ENCODE measurements at regions not wholly inside any gene's neighbourhood (a gene's known extent, or its start where the extent isn't known, plus 50 kb on each side); places are given as distances from the start of the nearest gene placed in this dataset.

DNA sequence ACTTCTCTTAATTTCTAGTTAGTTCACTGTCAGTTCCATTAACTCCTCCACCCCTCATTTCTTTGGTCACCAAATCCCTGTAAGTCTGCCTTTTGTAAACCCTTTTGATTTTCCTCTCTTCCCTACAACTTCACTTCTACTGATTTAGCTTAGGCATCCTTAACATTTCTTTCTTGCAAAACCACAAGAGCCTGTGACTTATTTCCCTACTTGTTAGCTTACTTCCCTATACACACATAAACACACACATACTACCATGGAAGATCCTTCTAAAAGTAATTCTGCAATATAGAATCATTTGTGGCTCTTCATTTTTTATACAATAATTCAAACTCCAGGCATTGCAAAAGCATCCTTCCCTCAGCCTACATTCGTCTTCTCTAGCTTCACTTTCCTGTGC lies 494.3 kb upstream of the USP15 start:
- no peak overlapping the region for H3K27ac ChIP-seq (replicated peaks)
- no peaks in the 10 kb centered on the region for H3K27me3 ChIP-seq (ENCODE audit: insufficient read depth, poor library complexity, severe bottlenecking)
- no peak for DNase-seq (ENCODE audit: low read depth in 1 of 2, low spot score in 1 of 2)
- H3K4me3 ChIP-seq (replicated peaks; ENCODE audit: insufficient read depth, low read length) = no peak overlapping the region
- TF ChIP-seq GABPA (IDR thresholded peaks at IDR 0.05; ENCODE audit: low read depth) = no peak
- TF ChIP-seq POLR2AphosphoS5 (IDR thresholded peaks at IDR 0.05; ENCODE audit: low read depth) = no peak
- TF ChIP-seq, protein P1, sequence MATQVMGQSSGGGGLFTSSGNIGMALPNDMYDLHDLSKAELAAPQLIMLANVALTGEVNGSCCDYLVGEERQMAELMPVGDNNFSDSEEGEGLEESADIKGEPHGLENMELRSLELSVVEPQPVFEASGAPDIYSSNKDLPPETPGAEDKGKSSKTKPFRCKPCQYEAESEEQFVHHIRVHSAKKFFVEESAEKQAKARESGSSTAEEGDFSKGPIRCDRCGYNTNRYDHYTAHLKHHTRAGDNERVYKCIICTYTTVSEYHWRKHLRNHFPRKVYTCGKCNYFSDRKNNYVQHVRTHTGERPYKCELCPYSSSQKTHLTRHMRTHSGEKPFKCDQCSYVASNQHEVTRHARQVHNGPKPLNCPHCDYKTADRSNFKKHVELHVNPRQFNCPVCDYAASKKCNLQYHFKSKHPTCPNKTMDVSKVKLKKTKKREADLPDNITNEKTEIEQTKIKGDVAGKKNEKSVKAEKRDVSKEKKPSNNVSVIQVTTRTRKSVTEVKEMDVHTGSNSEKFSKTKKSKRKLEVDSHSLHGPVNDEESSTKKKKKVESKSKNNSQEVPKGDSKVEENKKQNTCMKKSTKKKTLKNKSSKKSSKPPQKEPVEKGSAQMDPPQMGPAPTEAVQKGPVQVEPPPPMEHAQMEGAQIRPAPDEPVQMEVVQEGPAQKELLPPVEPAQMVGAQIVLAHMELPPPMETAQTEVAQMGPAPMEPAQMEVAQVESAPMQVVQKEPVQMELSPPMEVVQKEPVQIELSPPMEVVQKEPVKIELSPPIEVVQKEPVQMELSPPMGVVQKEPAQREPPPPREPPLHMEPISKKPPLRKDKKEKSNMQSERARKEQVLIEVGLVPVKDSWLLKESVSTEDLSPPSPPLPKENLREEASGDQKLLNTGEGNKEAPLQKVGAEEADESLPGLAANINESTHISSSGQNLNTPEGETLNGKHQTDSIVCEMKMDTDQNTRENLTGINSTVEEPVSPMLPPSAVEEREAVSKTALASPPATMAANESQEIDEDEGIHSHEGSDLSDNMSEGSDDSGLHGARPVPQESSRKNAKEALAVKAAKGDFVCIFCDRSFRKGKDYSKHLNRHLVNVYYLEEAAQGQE (IDR thresholded peaks at IDR 0.05; ENCODE audit: insufficient replicate concordance, low read depth) = no peak
- no peak for TF ChIP-seq SPI1 (IDR thresholded peaks at IDR 0.05; ENCODE audit: borderline replicate concordance, low read depth)
- TF ChIP-seq, protein P2, sequence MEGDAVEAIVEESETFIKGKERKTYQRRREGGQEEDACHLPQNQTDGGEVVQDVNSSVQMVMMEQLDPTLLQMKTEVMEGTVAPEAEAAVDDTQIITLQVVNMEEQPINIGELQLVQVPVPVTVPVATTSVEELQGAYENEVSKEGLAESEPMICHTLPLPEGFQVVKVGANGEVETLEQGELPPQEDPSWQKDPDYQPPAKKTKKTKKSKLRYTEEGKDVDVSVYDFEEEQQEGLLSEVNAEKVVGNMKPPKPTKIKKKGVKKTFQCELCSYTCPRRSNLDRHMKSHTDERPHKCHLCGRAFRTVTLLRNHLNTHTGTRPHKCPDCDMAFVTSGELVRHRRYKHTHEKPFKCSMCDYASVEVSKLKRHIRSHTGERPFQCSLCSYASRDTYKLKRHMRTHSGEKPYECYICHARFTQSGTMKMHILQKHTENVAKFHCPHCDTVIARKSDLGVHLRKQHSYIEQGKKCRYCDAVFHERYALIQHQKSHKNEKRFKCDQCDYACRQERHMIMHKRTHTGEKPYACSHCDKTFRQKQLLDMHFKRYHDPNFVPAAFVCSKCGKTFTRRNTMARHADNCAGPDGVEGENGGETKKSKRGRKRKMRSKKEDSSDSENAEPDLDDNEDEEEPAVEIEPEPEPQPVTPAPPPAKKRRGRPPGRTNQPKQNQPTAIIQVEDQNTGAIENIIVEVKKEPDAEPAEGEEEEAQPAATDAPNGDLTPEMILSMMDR (IDR thresholded peaks at IDR 0.05; ENCODE audit: insufficient read depth, low read length) = no peak

DNA sequence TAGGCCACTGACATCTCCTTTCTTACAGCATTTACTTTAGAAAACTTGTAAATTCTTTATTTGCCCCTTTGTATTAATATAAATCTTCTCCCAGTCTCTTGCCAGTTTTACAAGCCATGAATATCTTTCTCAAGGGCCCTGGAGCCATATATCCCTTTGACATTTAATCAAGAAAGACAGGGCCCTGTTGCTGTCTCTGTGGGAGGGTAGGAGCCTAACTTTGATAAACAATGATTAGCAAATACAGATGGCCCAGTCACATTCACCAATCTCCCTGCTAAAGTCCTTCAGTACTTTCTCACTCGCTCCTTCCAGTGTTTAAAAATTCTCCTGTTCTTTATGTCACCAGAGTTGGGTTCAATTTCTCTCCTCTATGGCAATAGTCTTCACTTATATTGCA lies 479.8 kb upstream of the USP15 start:
- no peak overlapping the region for H3K4me3 ChIP-seq (replicated peaks; ENCODE audit: insufficient read depth, low read length)
- peaks cover 2% of the 10 kb centered on the region for H3K27me3 ChIP-seq (ENCODE audit: insufficient read depth, poor library complexity, severe bottlenecking)
- H3K27ac ChIP-seq (replicated peaks) = no peak overlapping the region
- no peak for DNase-seq (ENCODE audit: low read depth in 1 of 2, low spot score in 1 of 2)
- TF ChIP-seq, protein P1 (IDR thresholded peaks at IDR 0.05; ENCODE audit: insufficient replicate concordance, low read depth) = no peak
- no peak for TF ChIP-seq POLR2AphosphoS5 (IDR thresholded peaks at IDR 0.05; ENCODE audit: low read depth)
- no peak for TF ChIP-seq GABPA (IDR thresholded peaks at IDR 0.05; ENCODE audit: low read depth)
- no peak for TF ChIP-seq SPI1 (IDR thresholded peaks at IDR 0.05; ENCODE audit: borderline replicate concordance, low read depth)
- TF ChIP-seq, protein P2 (IDR thresholded peaks at IDR 0.05; ENCODE audit: insufficient read depth, low read length) = no peak

DNA sequence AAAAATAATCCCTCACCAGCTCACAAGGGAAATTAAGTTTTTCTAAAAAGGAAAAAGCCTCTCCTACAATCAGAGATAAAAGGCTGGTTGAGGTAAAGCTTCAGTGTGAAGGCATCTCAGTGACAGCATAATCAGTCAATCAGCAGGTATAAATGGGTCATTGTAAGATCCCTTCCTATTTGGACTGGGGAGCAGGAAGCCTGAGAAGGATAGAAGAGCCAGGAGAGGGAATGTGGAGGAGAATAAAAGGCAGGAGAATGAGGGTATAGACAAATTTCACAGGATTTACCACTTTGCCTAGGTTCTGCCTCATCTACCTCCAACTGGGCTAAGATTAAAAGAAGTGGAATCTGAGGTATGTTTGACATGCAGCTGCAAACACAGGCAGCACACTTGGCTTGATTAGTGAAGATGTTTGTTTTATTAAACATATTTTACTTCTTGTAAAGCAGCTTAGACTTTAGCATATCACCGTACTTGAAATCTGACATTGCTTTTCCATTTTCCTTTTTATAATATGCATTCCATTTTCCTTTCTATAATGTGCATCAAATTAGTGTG lies 479.1 kb upstream of the USP15 start:
- Histone ChIP-seq H3K27ac (replicated peaks) (no peak overlapping the region), H3K27me3 (ENCODE audit: insufficient read depth, poor library complexity, severe bottlenecking) (peaks cover 2% of the 10 kb centered on the region)

More for the DNA sequence above, 479.1 kb upstream of the USP15 start:
- no peak overlapping the region for H3K4me3 ChIP-seq (replicated peaks; ENCODE audit: insufficient read depth, low read length)
- DNase-seq (ENCODE audit: low read depth in 1 of 2, low spot score in 1 of 2) = no peak
- no peak for TF ChIP-seq POLR2AphosphoS5 (IDR thresholded peaks at IDR 0.05; ENCODE audit: low read depth)
- TF ChIP-seq, protein P1 (IDR thresholded peaks at IDR 0.05; ENCODE audit: insufficient replicate concordance, low read depth) = no peak
- TF ChIP-seq, protein P2 (IDR thresholded peaks at IDR 0.05; ENCODE audit: insufficient read depth, low read length) = no peak
- TF ChIP-seq SPI1 (IDR thresholded peaks at IDR 0.05; ENCODE audit: borderline replicate concordance, low read depth) = no peak
- no peak for TF ChIP-seq GABPA (IDR thresholded peaks at IDR 0.05; ENCODE audit: low read depth)
